ENCODE measurements at regions not wholly inside any gene's neighbourhood (a gene's known extent, or its start where the extent isn't known, plus 50 kb on each side); places are given as distances from the start of the nearest gene placed in this dataset.

DNA sequence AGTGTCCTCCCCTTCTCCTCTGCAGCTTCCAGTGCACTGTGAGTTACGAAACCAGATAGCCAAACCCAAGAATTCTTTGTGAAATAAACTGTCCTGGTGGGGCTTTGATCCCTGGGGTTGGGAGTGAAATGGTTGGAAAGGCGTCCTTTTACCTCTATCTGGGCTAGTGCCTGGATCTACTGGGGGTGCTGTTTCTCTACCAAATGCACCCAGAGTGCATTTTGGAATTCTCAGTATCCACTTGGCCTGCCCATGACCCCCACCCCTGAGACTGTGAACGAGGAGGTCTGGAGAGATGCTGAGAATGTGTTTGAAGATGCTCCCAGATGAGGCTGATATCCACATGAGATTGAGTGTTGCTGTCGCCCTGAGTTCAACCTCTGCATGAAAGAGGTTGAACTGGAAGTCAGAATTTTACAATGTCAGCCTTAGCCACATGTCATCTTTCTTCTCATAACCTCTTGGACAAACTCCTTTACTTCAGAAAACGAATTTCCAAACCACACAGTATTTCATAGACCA is 87.1 kb upstream of the CLMN start (continued):
- TF ChIP-seq REST (IDR thresholded peaks at IDR 0.05) (no peak), FOXA2 (IDR thresholded peaks at IDR 0.05) (no peak), GABPA (IDR thresholded peaks at IDR 0.05 in 1 of 2, conservative IDR thresholded peaks at IDR 0.05 in 1 of 2) (no peak)

- H3K4me3 ChIP-seq (ENCODE audit: low read depth in 1 of 3, low read length in 3 of 3): no peak overlapping the region
- TF ChIP-seq RAD21 (IDR thresholded peaks at IDR 0.05) (no peak), SP1 (IDR thresholded peaks at IDR 0.05) (no peak), GABPA (IDR thresholded peaks at IDR 0.05 in 1 of 2, conservative IDR thresholded peaks at IDR 0.05 in 1 of 2) (no peak), JUND (IDR thresholded peaks at IDR 0.05) (no peak), YY1 (IDR thresholded peaks at IDR 0.05) (no peak), HNF4A (conservative IDR thresholded peaks at IDR 0.05) (no peak), RXRA (IDR thresholded peaks at IDR 0.05) (no peak), EGR1 (IDR thresholded peaks at IDR 0.05; ENCODE audit: low read depth in 2 of 2) (no peak), TAF1 (conservative IDR thresholded peaks at IDR 0.05) (no peak), FOXA2 (IDR thresholded peaks at IDR 0.05) (no peak), REST (IDR thresholded peaks at IDR 0.05) (no peak), HNF4G (IDR thresholded peaks at IDR 0.05) (no peak), FOXA1 (IDR thresholded peaks at IDR 0.05) (no peak), NR2F2 (IDR thresholded peaks at IDR 0.05) (no peak)
- TF ChIP-seq, protein P1, sequence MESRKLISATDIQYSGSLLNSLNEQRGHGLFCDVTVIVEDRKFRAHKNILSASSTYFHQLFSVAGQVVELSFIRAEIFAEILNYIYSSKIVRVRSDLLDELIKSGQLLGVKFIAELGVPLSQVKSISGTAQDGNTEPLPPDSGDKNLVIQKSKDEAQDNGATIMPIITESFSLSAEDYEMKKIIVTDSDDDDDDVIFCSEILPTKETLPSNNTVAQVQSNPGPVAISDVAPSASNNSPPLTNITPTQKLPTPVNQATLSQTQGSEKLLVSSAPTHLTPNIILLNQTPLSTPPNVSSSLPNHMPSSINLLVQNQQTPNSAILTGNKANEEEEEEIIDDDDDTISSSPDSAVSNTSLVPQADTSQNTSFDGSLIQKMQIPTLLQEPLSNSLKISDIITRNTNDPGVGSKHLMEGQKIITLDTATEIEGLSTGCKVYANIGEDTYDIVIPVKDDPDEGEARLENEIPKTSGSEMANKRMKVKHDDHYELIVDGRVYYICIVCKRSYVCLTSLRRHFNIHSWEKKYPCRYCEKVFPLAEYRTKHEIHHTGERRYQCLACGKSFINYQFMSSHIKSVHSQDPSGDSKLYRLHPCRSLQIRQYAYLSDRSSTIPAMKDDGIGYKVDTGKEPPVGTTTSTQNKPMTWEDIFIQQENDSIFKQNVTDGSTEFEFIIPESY (IDR thresholded peaks at IDR 0.05): no peak
- TF ChIP-seq, protein P2, sequence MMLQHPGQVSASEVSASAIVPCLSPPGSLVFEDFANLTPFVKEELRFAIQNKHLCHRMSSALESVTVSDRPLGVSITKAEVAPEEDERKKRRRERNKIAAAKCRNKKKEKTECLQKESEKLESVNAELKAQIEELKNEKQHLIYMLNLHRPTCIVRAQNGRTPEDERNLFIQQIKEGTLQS (IDR thresholded peaks at IDR 0.05): no peak
- TF ChIP-seq, protein P3, sequence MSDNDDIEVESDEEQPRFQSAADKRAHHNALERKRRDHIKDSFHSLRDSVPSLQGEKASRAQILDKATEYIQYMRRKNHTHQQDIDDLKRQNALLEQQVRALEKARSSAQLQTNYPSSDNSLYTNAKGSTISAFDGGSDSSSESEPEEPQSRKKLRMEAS (IDR thresholded peaks at IDR 0.05): no peak
- TF ChIP-seq, protein P4, sequence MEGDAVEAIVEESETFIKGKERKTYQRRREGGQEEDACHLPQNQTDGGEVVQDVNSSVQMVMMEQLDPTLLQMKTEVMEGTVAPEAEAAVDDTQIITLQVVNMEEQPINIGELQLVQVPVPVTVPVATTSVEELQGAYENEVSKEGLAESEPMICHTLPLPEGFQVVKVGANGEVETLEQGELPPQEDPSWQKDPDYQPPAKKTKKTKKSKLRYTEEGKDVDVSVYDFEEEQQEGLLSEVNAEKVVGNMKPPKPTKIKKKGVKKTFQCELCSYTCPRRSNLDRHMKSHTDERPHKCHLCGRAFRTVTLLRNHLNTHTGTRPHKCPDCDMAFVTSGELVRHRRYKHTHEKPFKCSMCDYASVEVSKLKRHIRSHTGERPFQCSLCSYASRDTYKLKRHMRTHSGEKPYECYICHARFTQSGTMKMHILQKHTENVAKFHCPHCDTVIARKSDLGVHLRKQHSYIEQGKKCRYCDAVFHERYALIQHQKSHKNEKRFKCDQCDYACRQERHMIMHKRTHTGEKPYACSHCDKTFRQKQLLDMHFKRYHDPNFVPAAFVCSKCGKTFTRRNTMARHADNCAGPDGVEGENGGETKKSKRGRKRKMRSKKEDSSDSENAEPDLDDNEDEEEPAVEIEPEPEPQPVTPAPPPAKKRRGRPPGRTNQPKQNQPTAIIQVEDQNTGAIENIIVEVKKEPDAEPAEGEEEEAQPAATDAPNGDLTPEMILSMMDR (IDR thresholded peaks at IDR 0.05; ENCODE audit: low read depth, low read length, missing input control): no peak
- no peak for DNase-seq (ENCODE audit: low spot score)
- no peak overlapping the region for H3K9ac ChIP-seq (ENCODE audit: low read depth in 1 of 2, low read length in 2 of 2)
- H3K27ac ChIP-seq (ENCODE audit: low read depth in 1 of 2, low read length in 2 of 2): no peak overlapping the region
- 89% methylated on average over 7 of the region's 7 CpGs for WGBS
- no peaks in the 10 kb centered on the region for H3K27me3 ChIP-seq (ENCODE audit: control insufficient read depth in 4 of 4, insufficient read depth in 4 of 4, low read length in 3 of 4)
- peaks cover 0 to 2% (median 1%) of the 10 kb centered on the region in 4 donors for H3K4me1 ChIP-seq (ENCODE audit: control insufficient read depth in 4 of 4, insufficient read depth in 4 of 4, low read length in 3 of 4)
- H3K36me3 ChIP-seq (ENCODE audit: control insufficient read depth in 4 of 4, insufficient read depth in 3 of 4, low read depth in 1 of 4, low read length in 3 of 4): no peaks in the 10 kb centered on the region
- H3K9me3 ChIP-seq (ENCODE audit: control insufficient read depth in 4 of 4, low read length in 3 of 4): no peaks in the 10 kb centered on the region
These were observed 84.9 kb upstream of the CLMN start for GRCh38 chr14:95404583-95404982.

Data from liver (tissue), 8 donors.